Cardiac muscle cell (in vitro differentiated cells and primary cell): ENCODE measurements at regions not wholly inside any gene's neighbourhood (a gene's known extent, or its start where the extent isn't known, plus 50 kb on each side); places are given as distances from the start of the nearest gene placed in this dataset.

Source experiments
- DNase-seq, 2 donors: peaks; one replicate each; pipeline versions ENCODE4 v3.0.0 to v3.0.0-alpha.2; 2010 to 2017; ENCODE audit warnings: low read depth in 1 of 2, low spot score in 1 of 2
- H3K27ac ChIP-seq: fragments of 200-600 bp; sonication (generic); 2 replicates; pipeline ENCODE4 v1.5.1; 2016
- H3K27me3 ChIP-seq: fragments of 200-600 bp; sonication (generic); 2 replicates; pipeline ENCODE4 v1.6.0; 2016; ENCODE audit warnings: control low read depth
- H3K36me3 ChIP-seq: fragments of 200-600 bp; sonication (generic); 2 replicates; pipeline ENCODE4 v1.5.1; 2016; ENCODE audit warnings: control low read depth
- H3K4me1 ChIP-seq: fragments of 200-600 bp; sonication (generic); 2 replicates; pipeline ENCODE4 v1.8.1; 2017; ENCODE audit warnings: low read depth, mild to moderate bottlenecking, mixed run types
- H3K4me3 ChIP-seq: fragments of 200-600 bp; sonication (generic); 2 replicates; pipeline ENCODE4 v1.5.1; 2016; ENCODE audit warnings: mild to moderate bottlenecking
- H3K9me3 ChIP-seq: fragments of 200-600 bp; sonication (generic); 2 replicates; pipeline ENCODE4 v1.5.1; 2017; ENCODE audit warnings: low read depth, mild to moderate bottlenecking, control low read depth
- TF ChIP-seq, protein P1 (sequence below): IDR thresholded peaks from 2 replicates; pipeline ENCODE4 v1.5.1; 2012; ENCODE audit warnings: low read depth, mild to moderate bottlenecking, low read length

DNA sequence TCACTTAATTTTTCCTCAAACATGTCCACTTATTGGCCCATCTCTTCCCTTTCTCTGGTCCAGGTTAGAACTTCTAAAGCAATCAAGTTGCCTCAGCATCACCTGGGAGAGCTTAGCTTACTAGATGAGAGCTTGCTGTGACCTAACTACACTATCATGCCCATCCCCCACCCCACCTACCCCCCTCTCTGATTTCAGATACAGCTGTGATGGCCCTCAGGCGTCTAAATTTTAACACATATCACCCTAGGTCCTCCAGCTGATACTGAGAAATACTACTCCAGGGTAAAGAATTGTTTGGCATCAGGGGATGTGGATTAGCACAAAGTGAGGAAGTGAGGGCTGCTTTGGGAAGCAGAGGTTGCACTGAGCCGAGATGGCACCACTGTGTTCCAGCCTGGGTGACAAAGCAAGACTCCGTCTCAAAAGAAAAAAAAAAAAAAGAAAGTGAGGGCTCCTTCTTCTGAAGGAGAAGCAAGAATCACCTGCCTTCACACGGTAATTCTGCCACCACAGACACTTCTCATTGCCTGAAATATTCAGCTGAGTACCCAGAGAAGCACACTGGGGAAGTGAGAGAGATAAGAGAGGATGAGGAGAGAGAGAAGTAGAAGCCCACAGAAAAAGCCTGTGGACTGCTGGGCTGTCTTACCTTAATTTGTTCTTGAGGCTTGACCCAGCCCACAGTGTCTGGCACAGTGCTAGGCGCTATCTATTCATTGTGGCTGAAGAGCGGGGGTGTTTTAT, 263.4 kb downstream of the ASXL3 start:
- TF ChIP-seq, protein P1, sequence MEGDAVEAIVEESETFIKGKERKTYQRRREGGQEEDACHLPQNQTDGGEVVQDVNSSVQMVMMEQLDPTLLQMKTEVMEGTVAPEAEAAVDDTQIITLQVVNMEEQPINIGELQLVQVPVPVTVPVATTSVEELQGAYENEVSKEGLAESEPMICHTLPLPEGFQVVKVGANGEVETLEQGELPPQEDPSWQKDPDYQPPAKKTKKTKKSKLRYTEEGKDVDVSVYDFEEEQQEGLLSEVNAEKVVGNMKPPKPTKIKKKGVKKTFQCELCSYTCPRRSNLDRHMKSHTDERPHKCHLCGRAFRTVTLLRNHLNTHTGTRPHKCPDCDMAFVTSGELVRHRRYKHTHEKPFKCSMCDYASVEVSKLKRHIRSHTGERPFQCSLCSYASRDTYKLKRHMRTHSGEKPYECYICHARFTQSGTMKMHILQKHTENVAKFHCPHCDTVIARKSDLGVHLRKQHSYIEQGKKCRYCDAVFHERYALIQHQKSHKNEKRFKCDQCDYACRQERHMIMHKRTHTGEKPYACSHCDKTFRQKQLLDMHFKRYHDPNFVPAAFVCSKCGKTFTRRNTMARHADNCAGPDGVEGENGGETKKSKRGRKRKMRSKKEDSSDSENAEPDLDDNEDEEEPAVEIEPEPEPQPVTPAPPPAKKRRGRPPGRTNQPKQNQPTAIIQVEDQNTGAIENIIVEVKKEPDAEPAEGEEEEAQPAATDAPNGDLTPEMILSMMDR: no peak
- no peaks in the 10 kb centered on the region for H3K27me3 ChIP-seq
- H3K27ac ChIP-seq: no peak overlapping the region
- H3K4me3 ChIP-seq: no peak overlapping the region
- H3K36me3 ChIP-seq: no peaks in the 10 kb centered on the region
- no peak for DNase-seq
- no peaks in the 10 kb centered on the region for H3K4me1 ChIP-seq
- H3K9me3 ChIP-seq: no peaks in the 10 kb centered on the region

DNA sequence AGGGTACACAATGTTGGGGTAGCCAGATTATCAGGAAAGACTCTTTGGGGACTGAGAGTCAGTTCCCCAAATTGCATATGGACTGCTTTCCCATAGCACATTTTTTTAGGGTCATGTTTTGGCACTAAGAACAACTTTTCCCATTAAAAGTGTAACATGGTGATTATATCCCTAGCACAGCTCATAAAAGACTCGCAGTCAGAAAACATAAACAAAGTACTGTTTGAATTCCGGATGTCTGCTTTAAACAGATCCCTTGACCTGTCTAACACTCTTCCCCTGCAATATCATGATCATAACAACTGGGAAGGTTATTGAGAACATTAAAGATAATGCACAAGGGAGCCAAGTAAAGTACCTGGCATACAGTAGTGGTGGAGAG, 262.2 kb downstream of the ASXL3 start:
- no peaks in the 10 kb centered on the region for H3K27me3 ChIP-seq
- H3K36me3 ChIP-seq: no peaks in the 10 kb centered on the region
- H3K27ac ChIP-seq: no peak overlapping the region
- DNase-seq: no peak
- no peaks in the 10 kb centered on the region for H3K9me3 ChIP-seq
- H3K4me1 ChIP-seq: no peaks in the 10 kb centered on the region
- H3K4me3 ChIP-seq: no peak overlapping the region
- TF ChIP-seq, protein P1: no peak

DNA sequence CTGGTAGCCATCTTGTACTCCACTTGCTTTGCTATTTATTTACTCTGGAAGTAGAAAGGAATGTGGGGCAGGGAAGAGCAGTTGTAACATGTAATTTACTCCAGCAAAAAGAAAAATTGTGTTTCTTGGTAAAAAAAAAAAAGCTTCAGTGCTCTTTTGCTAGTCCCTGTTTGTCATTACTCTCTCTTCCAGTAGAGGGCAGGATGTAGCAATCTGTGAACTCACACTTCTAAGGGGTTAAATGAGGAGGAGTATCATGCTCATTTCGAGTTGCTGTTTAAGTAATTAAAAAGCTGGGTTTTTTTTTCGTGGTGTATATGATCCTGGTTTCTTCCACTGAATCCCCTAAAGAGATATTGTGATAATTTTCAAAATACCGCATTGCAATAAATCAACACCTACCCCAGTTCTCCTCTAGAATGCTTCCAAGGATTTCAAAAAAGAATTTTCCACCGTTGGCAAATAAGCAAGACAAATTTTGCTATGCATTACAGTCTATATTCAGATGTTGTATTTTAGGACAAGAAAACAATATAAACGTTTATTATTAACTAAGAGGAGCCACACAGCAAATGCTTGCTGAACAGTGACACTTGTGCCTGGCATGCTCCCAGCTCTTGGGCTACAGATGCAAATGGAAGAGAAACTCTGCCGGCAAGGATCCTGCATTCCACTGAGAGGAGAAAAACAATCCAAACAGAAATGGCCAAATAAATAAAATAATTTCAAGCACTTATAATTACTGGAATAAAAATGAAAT, 261.6 kb downstream of the ASXL3 start:
- Histone ChIP-seq H3K27ac (no peak overlapping the region), H3K36me3 (no peaks in the 10 kb centered on the region), H3K4me1 (no peaks in the 10 kb centered on the region), H3K9me3 (no peaks in the 10 kb centered on the region), H3K4me3 (no peak overlapping the region), H3K27me3 (no peaks in the 10 kb centered on the region)
- TF ChIP-seq, protein P1: peak; percentile 83
- peak; percentile 61 to 71 for DNase-seq

- TF ChIP-seq, protein P1: no peak
- Histone ChIP-seq H3K36me3 (no peaks in the 10 kb centered on the region), H3K9me3 (no peaks in the 10 kb centered on the region), H3K4me1 (no peaks in the 10 kb centered on the region), H3K27me3 (no peaks in the 10 kb centered on the region), H3K4me3 (no peak overlapping the region), H3K27ac (no peak overlapping the region)
- DNase-seq: no peak
Observed at GRCh38 chr18:33838054-33838453, 260.0 kb downstream of the ASXL3 start.

DNA sequence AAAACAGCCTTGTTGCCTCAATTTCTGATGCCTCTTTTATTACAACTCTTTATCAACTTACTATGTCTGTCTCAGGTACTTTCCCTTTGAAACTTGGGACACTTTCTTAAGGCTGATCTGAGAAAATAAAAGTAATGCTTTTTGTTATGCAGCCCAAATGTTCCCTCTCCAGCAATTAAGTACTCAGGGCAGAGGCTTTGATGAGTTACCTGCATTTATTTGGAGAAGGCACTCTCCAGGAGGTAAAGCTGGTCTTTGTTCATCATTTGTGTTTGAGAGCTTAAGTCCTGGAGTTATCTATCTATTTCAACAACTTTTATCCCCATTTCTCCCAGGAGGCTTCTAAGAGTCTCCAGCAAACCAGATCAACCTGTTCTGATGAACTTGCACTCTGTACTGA, 259.2 kb downstream of the ASXL3 start:
- TF ChIP-seq, protein P1: no peak
- Histone ChIP-seq H3K4me1 (no peaks in the 10 kb centered on the region), H3K27ac (no peak overlapping the region), H3K9me3 (no peaks in the 10 kb centered on the region), H3K27me3 (no peaks in the 10 kb centered on the region), H3K36me3 (no peaks in the 10 kb centered on the region), H3K4me3 (no peak overlapping the region)
- no peak for DNase-seq
